GM08714 (cell line): ENCODE measurements at regions not wholly inside any gene's neighbourhood (a gene's known extent, or its start where the extent isn't known, plus 50 kb on each side); places are given as distances from the start of the nearest gene placed in this dataset.

Experiments used
- H3K4me3 ChIP-seq: fragments of 200-500 bp; sonication (Bioruptor generic); 2 replicates; pipeline ENCODE4 v1.5.1; 2014; ENCODE audit warnings: mild to moderate bottlenecking, low read length, inconsistent platforms
- ZNF274 ChIP-seq: IDR thresholded peaks from 2 replicates; pipeline ENCODE4 v1.6.1; 2012; ENCODE audit warnings: mild to moderate bottlenecking, low read depth, low read length

- no peak overlapping the region for H3K4me3 ChIP-seq
- TF ChIP-seq ZNF274 = no peak
Observed at GRCh38 chr3:6567241-6567640, 293.7 kb upstream of the GRM7 start.

DNA sequence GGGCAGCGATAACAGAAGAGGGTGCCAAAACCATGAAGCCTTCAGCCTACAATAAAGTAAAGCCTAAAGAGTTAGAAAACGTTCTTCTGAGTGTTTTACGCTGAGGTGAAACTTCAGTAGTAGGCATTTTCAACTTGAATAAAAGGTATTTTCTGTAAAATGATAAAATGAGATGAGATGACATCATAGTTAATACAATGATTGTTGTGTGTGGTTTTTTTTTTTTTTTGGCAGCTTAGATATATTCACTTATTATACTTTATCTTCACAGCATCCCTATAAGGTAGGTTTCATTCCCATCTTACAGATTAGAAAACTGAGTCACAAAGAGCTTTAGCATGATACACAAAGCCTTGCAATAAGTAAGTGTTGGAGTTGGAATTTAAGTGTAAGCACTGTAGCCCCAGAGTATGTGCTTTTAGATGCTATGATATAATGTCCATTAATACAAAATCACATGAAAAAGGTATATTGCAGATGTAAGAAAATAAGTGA is 291.9 kb upstream of the GRM7 start:
- TF ChIP-seq ZNF274 = no peak

DNA sequence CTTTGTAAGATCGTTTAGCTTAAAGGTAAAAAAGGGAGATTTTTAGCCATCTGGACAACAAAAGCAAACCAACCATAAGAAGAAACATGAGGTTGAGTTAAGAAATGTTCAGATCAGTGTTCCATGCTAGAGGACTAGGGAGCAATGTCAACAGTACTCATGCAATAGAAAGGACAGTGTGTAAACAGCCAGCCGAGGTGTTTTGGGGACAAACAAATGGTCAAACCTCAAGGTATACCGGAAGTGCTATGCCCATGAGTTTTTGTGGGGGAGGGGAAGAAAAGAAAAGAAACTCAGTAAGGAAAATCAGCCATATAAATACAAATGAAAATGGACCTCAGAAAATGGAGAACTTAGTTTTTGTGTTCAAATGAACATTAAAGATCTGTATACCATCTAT is 289.5 kb upstream of the GRM7 start:
- no peak for TF ChIP-seq ZNF274
- H3K4me3 ChIP-seq = no peak overlapping the region

More for the DNA sequence above, 291.9 kb upstream of the GRM7 start:
- no peak overlapping the region for H3K4me3 ChIP-seq

DNA sequence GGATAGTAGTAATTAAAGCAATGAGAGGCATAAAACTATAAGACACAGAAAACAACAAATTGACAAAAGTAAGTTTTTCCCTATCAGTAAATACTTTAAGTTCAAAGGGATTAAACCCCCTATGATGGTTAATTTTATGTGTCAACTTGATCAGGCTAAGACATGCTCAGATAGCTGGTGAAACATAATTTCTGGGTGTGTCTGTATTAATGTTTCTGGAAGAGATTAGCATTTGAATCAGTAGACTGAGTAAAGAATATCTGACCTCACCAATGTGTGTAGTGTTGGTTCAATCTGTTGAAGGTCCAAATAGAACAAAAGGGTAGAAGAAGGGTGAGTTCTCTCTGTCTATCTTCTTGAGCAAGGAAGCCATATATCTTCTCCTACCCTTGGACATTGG is 283.3 kb upstream of the GRM7 start:
- no peak for TF ChIP-seq ZNF274

DNA sequence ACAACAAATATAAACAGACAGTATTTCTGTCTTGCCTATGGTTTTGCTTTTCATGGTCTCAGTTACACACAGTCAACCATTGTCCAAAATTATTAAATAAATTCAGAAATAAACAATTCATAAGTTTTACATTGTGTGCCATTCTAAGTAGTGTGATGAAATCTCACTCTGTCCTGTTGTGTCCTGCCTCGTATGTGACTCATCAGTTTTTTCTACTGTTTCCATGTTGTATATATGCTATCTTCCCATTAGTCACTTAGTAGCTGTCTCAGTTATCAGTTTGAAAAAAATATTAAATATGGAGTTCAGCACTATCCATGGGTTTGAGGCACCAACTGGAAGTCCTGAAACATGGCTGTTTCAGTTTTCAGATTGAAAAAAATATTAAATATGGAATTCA is 282.4 kb upstream of the GRM7 start:
- TF ChIP-seq ZNF274 = no peak
- no peak overlapping the region for H3K4me3 ChIP-seq

More for the DNA sequence above, 283.3 kb upstream of the GRM7 start:
- H3K4me3 ChIP-seq = no peak overlapping the region

GRCh38 chr3:6580808-6581207 is 280.1 kb upstream of the GRM7 start:
- no peak overlapping the region for H3K4me3 ChIP-seq
- no peak for TF ChIP-seq ZNF274

DNA sequence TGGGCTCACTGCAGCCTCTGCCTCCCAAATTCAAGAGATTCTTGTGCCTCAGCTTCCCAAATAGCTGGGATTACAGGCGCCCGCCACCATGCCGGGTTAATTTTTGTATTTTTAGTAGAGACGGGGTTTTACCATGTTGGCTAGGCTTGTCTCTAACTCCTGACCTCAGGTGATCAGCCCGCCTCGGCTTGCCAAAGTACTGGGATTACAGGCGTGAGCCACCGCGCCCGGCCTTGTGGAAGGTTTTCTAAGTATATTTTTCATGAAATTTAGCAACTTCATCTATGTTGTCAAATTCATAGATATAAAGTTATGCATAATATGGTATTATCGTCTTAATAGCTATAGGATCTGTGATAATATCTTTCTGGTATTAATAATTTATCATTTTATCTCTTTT is 275.6 kb upstream of the GRM7 start:
- H3K4me3 ChIP-seq = no peak overlapping the region
- TF ChIP-seq ZNF274 = no peak

GRCh38 chr3:6600237-6600636 is 260.7 kb upstream of the GRM7 start:
- no peak for TF ChIP-seq ZNF274
- H3K4me3 ChIP-seq = no peak overlapping the region

GRCh38 chr3:6601374-6601773 is 259.5 kb upstream of the GRM7 start:
- no peak for TF ChIP-seq ZNF274
- no peak overlapping the region for H3K4me3 ChIP-seq

DNA sequence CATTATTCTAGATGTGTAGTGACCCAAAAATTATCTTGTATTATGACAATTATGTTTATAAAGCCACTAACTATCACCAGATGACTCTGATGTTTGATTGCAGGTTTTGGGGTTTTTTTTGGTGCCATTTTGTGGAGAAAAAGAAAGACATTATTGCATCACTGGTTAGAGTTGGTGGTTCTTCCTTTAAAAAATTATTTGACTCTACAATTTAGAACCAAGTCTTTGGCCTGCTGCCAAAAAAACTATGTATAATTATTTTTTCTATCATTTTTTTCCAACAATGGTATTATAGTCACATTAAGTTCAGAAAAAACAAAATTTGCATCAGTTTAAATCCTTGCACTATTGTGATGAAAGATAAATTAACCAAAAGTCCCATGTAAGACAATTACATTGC is 258.6 kb upstream of the GRM7 start:
- no peak for TF ChIP-seq ZNF274
- H3K4me3 ChIP-seq = no peak overlapping the region

GRCh38 chr3:6605227-6605626 is 255.7 kb upstream of the GRM7 start:
- no peak overlapping the region for H3K4me3 ChIP-seq
- no peak for TF ChIP-seq ZNF274

GRCh38 chr3:6608843-6609242 is 252.1 kb upstream of the GRM7 start:
- no peak overlapping the region for H3K4me3 ChIP-seq
- TF ChIP-seq ZNF274 = no peak

DNA sequence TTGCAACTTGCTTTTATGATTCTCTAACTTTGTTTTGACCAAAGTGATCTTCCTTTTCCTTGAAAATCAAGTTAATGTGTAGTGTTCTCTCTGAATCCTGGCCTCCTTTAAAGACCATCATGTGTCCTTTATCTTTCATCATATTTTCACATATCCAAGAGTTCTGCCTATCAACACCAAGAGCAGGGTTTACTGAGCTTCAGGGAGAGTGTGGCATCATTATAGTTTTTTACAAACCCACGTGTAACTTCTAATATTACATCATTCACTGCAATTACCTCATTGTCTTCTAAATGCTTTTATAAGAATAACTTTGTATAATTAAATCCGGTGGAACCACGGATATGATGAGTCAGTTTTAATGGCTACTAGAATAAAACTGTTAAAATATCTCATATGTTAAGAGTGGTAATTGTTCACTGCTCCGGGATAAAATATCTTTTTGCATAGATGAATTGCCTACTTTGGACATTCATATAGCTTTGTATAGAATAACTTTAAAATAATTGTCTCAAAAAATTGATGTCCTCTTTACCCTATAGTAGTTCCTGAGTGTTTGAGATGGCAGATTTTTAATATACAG is 248.8 kb upstream of the GRM7 start:
- no peak for TF ChIP-seq ZNF274

GRCh38 chr3:6622260-6622659 is 238.7 kb upstream of the GRM7 start:
- TF ChIP-seq ZNF274 = no peak
- H3K4me3 ChIP-seq = no peak overlapping the region

More for the DNA sequence above, 248.8 kb upstream of the GRM7 start:
- no peak overlapping the region for H3K4me3 ChIP-seq

GRCh38 chr3:6622712-6623111 is 238.2 kb upstream of the GRM7 start:
- H3K4me3 ChIP-seq = no peak overlapping the region
- TF ChIP-seq ZNF274 = no peak

DNA sequence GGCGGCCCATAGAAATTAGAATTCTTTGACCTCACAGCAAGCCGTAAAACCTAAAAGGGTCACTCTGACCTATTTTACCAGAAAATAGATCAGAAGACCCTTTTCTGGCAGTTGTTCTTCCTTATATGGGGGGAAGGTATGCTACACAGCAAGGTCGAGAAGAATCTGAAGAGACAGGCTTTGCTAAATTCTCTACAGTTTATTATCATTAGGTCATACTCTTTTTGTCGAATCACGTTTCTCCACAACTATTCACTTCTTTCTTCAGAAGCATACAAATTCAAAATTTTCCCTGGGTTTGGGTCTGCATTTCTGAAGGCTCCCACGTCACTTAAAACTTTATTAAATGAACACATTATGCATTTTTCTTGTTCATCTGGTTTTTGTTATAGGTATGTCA is 229.5 kb upstream of the GRM7 start:
- H3K4me3 ChIP-seq = no peak overlapping the region
- TF ChIP-seq ZNF274 = no peak
